Tibial artery (tissue), 4 donors: ENCODE measurements at regions not wholly inside any gene's neighbourhood (a gene's known extent, or its start where the extent isn't known, plus 50 kb on each side); places are given as distances from the start of the nearest gene placed in this dataset.

Experiments used
- DNase-seq, 2 donors: peaks; one replicate each; pipeline ENCODE4 v3.0.0-alpha.2; 2019
- H3K27ac ChIP-seq, 2 donors: fragments of 200-600 bp; sonication (generic) in 1 of 2; 1 replicate in 1 of 2; 2 replicates in 1 of 2; pipeline ENCODE4 v1.5.1; 2018 to 2019; ENCODE audit warnings: mild to moderate bottlenecking in 1 of 2
- H3K27me3 ChIP-seq, 2 donors: fragments of 200-600 bp; sonication (generic) in 1 of 2; one replicate each; pipeline versions ENCODE4 v1.5.1 to v1.6.0; 2016 to 2019
- H3K36me3 ChIP-seq, 3 donors: fragments of 200-600 bp; sonication (generic) in 2 of 3; one replicate each; pipeline ENCODE4 v1.5.1; 2016 to 2019; ENCODE audit warnings: mild to moderate bottlenecking in 2 of 3
- H3K4me1 ChIP-seq, 4 donors: fragments of 200-600 bp; sonication (generic) in 2 of 4; 1 replicate in 3 of 4; 2 replicates in 1 of 4; pipeline ENCODE4 v1.5.1; 2016 to 2019
- H3K4me3 ChIP-seq, 2 donors: fragments of 200-600 bp; sonication (generic) in 1 of 2; 1 replicate in 1 of 2; 2 replicates in 1 of 2; pipeline ENCODE4 v1.5.1; 2018 to 2019; ENCODE audit warnings: mild to moderate bottlenecking in 2 of 2
- H3K9me3 ChIP-seq, 3 donors: fragments of 200-600 bp; sonication (generic) in 1 of 3; one replicate each; pipeline ENCODE4 v1.5.1; 2016 to 2019
- CTCF ChIP-seq, 2 experiments: fragments of 200-600 bp in 1 of 2; fragments of 450-650 bp in 1 of 2; IDR thresholded peaks; one replicate each; pipeline ENCODE4 v1.5.1; 2017 to 2019; ENCODE audit warnings: antibody characterized with exemption in 2 of 2, mild to moderate bottlenecking in 1 of 2, moderate library complexity in 1 of 2
- intact Hi-C: fragments of 100-400 bp; cut with DNase I; formaldehyde crosslinking; loops from one replicate; pipeline ENCODE4 v1.15.0; 2023; ENCODE audit warnings: low total_unique reads

- Histone ChIP-seq H3K36me3 (no peaks in the 10 kb centered on the region), H3K27me3 (no peaks in the 10 kb centered on the region), H3K4me3 (no peak overlapping the region), H3K4me1 (peaks cover 0 to 19% (median 8%) of the 10 kb centered on the region in 4 donors), H3K27ac (no peak overlapping the region), H3K9me3 (no peaks in the 10 kb centered on the region)
- no peak for DNase-seq
- intact Hi-C loops, result no loop called here
- TF ChIP-seq CTCF (IDR thresholded peaks at IDR 0.05), result no peak
These were observed 767.7 kb downstream of the LIG4 start for GRCh38 chr13:107447591-107447990.

- Histone ChIP-seq H3K27ac (no peak overlapping the region), H3K4me3 (no peak overlapping the region), H3K9me3 (no peaks in the 10 kb centered on the region), H3K4me1 (peaks cover 0 to 3% (median 0%) of the 10 kb centered on the region in 4 donors), H3K36me3 (no peaks in the 10 kb centered on the region), H3K27me3 (no peaks in the 10 kb centered on the region)
- TF ChIP-seq CTCF (IDR thresholded peaks at IDR 0.05), result no peak
- DNase-seq, result no peak
- intact Hi-C loops, result no loop called here
These were observed 774.1 kb downstream of the LIG4 start for GRCh38 chr13:107441279-107441678.

GRCh38 chr13:107438251-107438650 lies 777.1 kb downstream of the LIG4 start:
- no peak for DNase-seq
- TF ChIP-seq CTCF (IDR thresholded peaks at IDR 0.05), result no peak
- Histone ChIP-seq H3K4me3 (no peak overlapping the region), H3K4me1 (peaks cover 0 to 3% (median 0%) of the 10 kb centered on the region in 4 donors), H3K27me3 (no peaks in the 10 kb centered on the region), H3K9me3 (no peaks in the 10 kb centered on the region), H3K27ac (no peak overlapping the region), H3K36me3 (no peaks in the 10 kb centered on the region)
- intact Hi-C loops, result no loop called here

- no peaks in the 10 kb centered on the region for H3K4me1 ChIP-seq
- no peak for DNase-seq
- TF ChIP-seq CTCF (IDR thresholded peaks at IDR 0.05), result no peak
- H3K9me3 ChIP-seq, result no peaks in the 10 kb centered on the region
- H3K4me3 ChIP-seq, result no peak overlapping the region
- intact Hi-C loops, result no loop called here
- H3K27ac ChIP-seq, result no peak overlapping the region
- H3K27me3 ChIP-seq, result no peaks in the 10 kb centered on the region
- no peaks in the 10 kb centered on the region for H3K36me3 ChIP-seq
These were observed 781.0 kb downstream of the LIG4 start for GRCh38 chr13:107434347-107434746.

- H3K27me3 ChIP-seq, result no peaks in the 10 kb centered on the region
- H3K4me1 ChIP-seq, result no peaks in the 10 kb centered on the region
- no peak for DNase-seq
- no peaks in the 10 kb centered on the region for H3K36me3 ChIP-seq
- no peak for TF ChIP-seq CTCF (IDR thresholded peaks at IDR 0.05)
- intact Hi-C loops, result no loop called here
- H3K27ac ChIP-seq, result no peak overlapping the region
- H3K9me3 ChIP-seq, result no peaks in the 10 kb centered on the region
- H3K4me3 ChIP-seq, result no peak overlapping the region
These were observed 787.8 kb downstream of the LIG4 start for GRCh38 chr13:107427536-107427935.

- no peaks in the 10 kb centered on the region for H3K4me1 ChIP-seq
- no peak for TF ChIP-seq CTCF (IDR thresholded peaks at IDR 0.05)
These were observed 792.9 kb downstream of the LIG4 start for GRCh38 chr13:107422421-107422820.

More at GRCh38 chr13:107422421-107422820, 792.9 kb downstream of the LIG4 start:
- H3K4me3 ChIP-seq, result no peak overlapping the region
- no peaks in the 10 kb centered on the region for H3K36me3 ChIP-seq
- intact Hi-C loops, result no loop called here
- H3K27ac ChIP-seq, result no peak overlapping the region
- H3K9me3 ChIP-seq, result no peaks in the 10 kb centered on the region
- DNase-seq, result no peak
- no peaks in the 10 kb centered on the region for H3K27me3 ChIP-seq
